MG63 (cell line): ENCODE measurements at regions not wholly inside any gene's neighbourhood (a gene's known extent, or its start where the extent isn't known, plus 50 kb on each side); places are given as distances from the start of the nearest gene placed in this dataset.

Experiments used
- DNase-seq: peaks from one replicate; pipeline ENCODE4 v3.0.0-alpha.2; 2020
- H3K27me3 ChIP-seq: fragments of 250-450 bp; sonication (Bioruptor Pico); 2 replicates; pipeline ENCODE4 v1.5.1; 2020; ENCODE audit warnings: mild to moderate bottlenecking, moderate library complexity
- H3K36me3 ChIP-seq: fragments of 250-450 bp; sonication (Bioruptor Pico); 2 replicates; pipeline ENCODE4 v1.5.1; 2020; ENCODE audit warnings: mild to moderate bottlenecking, moderate library complexity
- H3K4me3 ChIP-seq: fragments of 250-450 bp; sonication (Bioruptor Pico); 2 replicates; pipeline ENCODE4 v1.5.1; 2020; ENCODE audit warnings: mild to moderate bottlenecking, moderate library complexity
- H3K9me3 ChIP-seq: fragments of 250-450 bp; sonication (Bioruptor Pico); 2 replicates; pipeline ENCODE4 v1.5.1; 2020; ENCODE audit warnings: mild to moderate bottlenecking, moderate library complexity

DNA sequence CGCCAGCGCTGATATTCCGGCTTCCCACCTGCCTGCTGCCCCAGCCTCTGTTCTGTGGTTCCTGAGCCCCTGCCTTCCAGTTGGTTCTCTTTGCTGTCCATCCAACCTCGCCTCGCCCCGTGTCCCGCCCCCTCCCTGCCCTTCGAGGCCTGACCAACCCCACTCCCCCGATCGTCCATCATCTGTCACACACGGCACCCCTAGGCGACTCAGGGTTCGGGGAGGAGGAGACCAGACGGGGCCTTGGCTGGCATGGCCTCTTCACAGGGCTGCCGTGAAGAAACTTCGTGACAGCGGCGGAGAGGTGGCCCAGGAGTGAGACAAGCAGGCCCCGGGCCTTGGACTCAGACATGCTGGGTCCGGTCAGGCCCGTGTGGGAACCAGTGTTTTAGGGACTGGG is 226.1 kb downstream of the QKI start:
- DNase-seq, result no peak
- Histone ChIP-seq H3K4me3 (no peak overlapping the region), H3K27me3 (no peaks in the 10 kb centered on the region), H3K9me3 (no peaks in the 10 kb centered on the region), H3K36me3 (no peaks in the 10 kb centered on the region)

DNA sequence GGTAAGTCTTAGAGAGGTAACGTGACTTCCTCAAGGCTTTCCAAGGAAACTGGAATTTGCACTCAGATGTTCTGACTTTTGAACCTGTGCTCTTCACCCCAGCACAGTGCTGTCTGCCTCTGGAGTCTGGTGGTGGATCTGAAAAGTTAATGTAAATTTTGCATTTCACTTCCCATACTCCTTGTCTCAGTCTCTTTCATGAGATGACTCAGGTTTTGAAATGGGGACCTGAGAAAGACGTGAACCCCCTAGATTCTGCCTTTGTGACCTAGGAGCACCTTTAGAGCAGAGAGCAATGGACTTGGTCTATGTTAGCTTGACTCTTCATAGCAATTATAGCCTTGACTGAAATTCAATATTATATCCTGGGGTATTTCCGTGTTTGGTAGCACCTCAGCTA is 223.0 kb downstream of the QKI start:
- no peak for DNase-seq
- H3K9me3 ChIP-seq, result no peaks in the 10 kb centered on the region
- no peaks in the 10 kb centered on the region for H3K36me3 ChIP-seq
- H3K4me3 ChIP-seq, result no peak overlapping the region
- no peaks in the 10 kb centered on the region for H3K27me3 ChIP-seq

DNA sequence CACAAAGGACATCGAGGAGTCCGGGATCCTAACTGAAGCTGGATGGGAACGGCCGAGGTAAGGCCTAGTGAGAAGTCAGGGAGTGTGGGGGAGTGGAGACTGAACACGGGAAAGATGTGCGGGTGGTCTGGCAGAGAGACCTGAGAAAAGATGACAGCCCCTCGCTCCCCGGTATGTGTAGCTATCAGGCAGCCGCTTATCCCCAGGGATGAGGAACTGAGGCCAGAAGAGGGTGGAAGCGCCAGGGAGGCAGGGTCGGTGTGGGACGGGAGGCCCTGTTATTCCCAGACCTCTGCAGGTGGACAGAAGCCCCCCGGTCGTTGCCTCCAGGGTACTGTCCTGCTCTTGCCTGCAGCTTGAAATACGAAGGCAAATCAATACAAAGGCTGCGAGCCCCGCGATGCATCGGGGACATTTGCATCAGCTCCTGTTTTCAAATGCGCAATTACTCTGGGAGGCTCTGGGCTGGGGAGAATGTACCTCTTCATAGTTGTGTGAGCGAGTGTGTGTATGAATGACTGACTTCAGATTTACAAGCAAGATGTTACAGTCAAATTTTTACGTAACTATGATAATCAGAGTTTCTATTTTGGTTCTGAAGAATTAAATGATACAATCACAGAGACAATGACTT is 221.3 kb downstream of the QKI start:
- H3K4me3 ChIP-seq, result no peak overlapping the region
- H3K9me3 ChIP-seq, result no peaks in the 10 kb centered on the region
- no peaks in the 10 kb centered on the region for H3K36me3 ChIP-seq
- H3K27me3 ChIP-seq, result no peaks in the 10 kb centered on the region
- no peak for DNase-seq

DNA sequence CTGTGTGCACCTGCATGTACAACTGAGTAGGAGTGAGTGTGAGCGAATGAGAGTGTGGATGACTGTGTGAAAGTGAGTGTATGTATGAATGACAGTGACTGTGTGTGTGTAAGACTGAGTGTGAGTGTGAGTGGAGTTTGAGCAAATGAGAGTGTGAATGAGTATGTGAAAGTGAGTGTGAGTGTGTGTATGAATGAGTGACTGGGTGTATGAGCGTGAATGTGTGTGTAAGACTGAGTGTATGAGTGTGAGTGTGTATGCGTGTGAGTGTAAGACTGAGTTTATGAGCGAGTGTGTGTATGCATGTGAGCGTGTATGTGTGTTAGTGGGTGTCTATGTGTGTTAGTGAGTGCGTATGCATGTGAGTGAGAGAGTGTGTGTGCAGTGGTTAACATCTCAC is 220.8 kb downstream of the QKI start:
- Histone ChIP-seq H3K27me3 (no peaks in the 10 kb centered on the region), H3K9me3 (no peaks in the 10 kb centered on the region), H3K4me3 (no peak overlapping the region), H3K36me3 (no peaks in the 10 kb centered on the region)
- no peak for DNase-seq

DNA sequence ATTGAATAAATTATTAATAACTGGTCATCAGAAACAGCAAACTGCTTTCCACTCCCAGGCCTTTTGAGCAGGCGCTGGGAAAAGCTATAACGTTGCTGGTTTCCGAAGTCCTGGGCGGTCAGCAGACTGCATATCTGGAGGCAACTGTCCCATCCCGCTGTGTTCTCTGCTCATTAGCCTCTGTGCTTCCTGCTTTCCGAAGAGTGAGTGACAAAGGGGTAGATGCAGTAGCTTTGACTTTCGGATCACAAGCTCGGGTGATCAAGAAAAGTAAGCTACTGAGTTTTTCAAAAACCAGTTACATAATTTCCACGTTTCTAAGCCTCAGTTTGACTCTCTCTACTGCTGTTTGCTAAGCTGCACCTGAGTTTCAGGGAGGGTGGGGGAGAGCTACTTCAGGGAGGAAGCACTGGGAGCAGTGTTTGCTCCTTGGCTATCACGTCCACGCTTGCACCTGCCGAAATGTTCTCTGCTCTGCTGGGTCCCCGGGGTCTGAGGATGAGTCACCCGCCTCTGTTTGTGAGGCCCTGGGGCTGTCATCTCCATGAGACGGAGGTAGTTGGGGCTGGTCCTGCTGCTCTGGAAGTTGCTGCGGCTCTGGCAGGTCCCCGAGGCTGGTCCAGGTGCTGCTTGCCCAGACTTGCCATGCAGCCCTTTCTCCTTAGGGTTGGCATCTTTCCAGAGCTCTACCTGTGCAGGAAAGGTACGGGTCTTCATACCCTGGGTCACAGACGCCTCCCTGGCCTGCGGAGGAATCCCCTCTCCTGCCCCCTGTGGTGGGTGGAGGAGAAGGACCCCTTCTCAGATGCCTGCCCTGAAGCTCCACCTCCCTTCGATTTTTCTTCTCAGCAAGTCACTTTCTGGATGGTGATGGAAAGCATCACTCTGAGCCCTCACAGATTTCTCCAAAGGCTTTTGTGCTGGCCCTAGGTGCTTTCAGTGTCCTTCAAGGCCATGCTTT is 220.0 kb downstream of the QKI start:
- no peaks in the 10 kb centered on the region for H3K36me3 ChIP-seq
- H3K27me3 ChIP-seq, result no peaks in the 10 kb centered on the region
- no peak overlapping the region for H3K4me3 ChIP-seq
- H3K9me3 ChIP-seq, result no peaks in the 10 kb centered on the region
- DNase-seq, result no peak

DNA sequence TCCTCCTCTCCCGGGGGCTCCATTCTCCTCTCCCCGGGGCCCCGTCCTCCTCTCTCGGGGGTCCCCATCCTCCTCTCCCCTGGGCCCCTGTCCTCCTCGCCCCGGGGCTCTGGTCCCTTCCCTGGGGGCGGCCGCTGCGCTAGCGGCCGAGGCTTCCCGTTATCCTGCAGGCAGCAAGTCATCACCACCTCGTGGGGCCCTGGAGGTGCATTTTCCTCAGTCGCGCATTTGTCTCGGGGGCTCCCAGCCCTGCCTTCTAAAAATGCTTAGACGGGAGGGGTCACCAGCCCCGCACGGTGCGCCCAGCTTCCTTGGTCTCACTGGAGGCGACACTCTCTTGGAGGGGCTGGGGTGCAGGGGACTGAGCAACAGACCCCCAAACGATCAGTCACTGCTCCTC is 216.5 kb downstream of the QKI start:
- H3K27me3 ChIP-seq, result no peaks in the 10 kb centered on the region
- H3K4me3 ChIP-seq, result no peak overlapping the region
- no peaks in the 10 kb centered on the region for H3K36me3 ChIP-seq
- H3K9me3 ChIP-seq, result no peaks in the 10 kb centered on the region
- no peak for DNase-seq

DNA sequence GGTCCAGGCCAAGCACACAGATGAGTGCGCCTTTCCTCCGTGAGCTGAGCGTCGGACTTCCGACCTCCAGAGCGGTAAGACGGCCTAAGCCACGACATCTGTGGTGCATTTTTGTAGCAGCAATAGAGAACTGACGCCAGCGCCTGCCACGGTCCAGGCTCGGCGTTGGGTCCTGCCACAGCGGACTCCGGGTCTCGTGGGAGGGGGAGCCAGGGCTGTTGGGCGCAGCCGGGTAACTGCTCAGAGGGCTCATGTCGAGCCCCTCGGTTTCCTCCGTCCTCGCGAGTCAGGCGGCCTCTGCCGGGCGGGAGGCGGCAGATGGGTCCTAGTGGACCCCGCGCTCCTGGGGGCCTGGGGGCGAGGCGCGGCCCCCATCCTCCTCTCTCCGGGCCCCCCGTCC is 216.1 kb downstream of the QKI start:
- H3K27me3 ChIP-seq, result no peaks in the 10 kb centered on the region
- H3K4me3 ChIP-seq, result no peak overlapping the region
- no peaks in the 10 kb centered on the region for H3K36me3 ChIP-seq
- DNase-seq, result no peak
- H3K9me3 ChIP-seq, result no peaks in the 10 kb centered on the region

DNA sequence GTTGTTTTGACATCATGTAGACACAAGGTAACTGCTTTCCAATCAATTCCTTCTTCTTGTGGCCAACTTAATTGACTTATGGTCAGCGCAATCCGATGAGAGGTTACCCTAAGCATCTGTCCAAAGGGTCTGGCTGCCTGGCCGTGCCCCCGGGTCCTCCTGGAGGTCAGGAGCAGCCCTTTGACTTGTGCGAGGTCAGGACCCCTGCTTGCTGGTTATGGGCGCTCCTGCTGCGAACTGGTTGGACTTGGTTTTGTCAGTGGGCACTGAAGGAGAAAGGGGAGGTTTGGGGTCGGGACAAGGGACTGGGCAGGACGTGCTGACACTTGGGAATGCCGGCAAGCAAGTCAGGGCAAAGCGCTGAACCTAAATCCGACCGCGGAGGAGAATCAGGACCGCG is 215.6 kb downstream of the QKI start:
- Histone ChIP-seq H3K4me3 (no peak overlapping the region), H3K36me3 (no peaks in the 10 kb centered on the region), H3K9me3 (no peaks in the 10 kb centered on the region), H3K27me3 (no peaks in the 10 kb centered on the region)
- DNase-seq, result no peak
